ENCODE measurements at regions not wholly inside any gene's neighbourhood (a gene's known extent, or its start where the extent isn't known, plus 50 kb on each side); places are given as distances from the start of the nearest gene placed in this dataset.

- TF ChIP-seq CTCF (IDR thresholded peaks at IDR 0.05) = no peak
- DNase-seq = no peak
- Mint-ChIP-seq H3K4me3 (no peak overlapping the region), H3K27ac (no peak overlapping the region), H3K9me3 (peaks cover 6% of the 10 kb centered on the region), H3K4me1 (no peaks in the 10 kb centered on the region), H3K36me3 (ENCODE audit: low read depth) (no peaks in the 10 kb centered on the region), H3K27me3 (ENCODE audit: low read depth, poor library complexity) (no peaks in the 10 kb centered on the region)
Observed at GRCh38 chr6:120652506-120652905, 681.8 kb downstream of the TBC1D32 start.

GRCh38 chr6:120648713-120649112, 685.6 kb downstream of the TBC1D32 start:
- no peak for DNase-seq
- Mint-ChIP-seq H3K27ac (no peak overlapping the region), H3K4me3 (no peak overlapping the region), H3K27me3 (ENCODE audit: low read depth, poor library complexity) (no peaks in the 10 kb centered on the region), H3K9me3 (peaks cover 6% of the 10 kb centered on the region), H3K36me3 (ENCODE audit: low read depth) (no peaks in the 10 kb centered on the region), H3K4me1 (peaks cover 13% of the 10 kb centered on the region)
- no peak for TF ChIP-seq CTCF (IDR thresholded peaks at IDR 0.05)

GRCh38 chr6:120646101-120646500, 688.2 kb downstream of the TBC1D32 start:
- Mint-ChIP-seq H3K36me3 (ENCODE audit: low read depth) (no peaks in the 10 kb centered on the region), H3K9me3 (peaks cover 6% of the 10 kb centered on the region), H3K27ac (no peak overlapping the region), H3K4me1 (peaks cover 13% of the 10 kb centered on the region), H3K27me3 (ENCODE audit: low read depth, poor library complexity) (no peaks in the 10 kb centered on the region), H3K4me3 (no peak overlapping the region)
- DNase-seq = peak; percentile 4
- TF ChIP-seq CTCF (IDR thresholded peaks at IDR 0.05) = no peak

GRCh38 chr6:120632975-120633374, 701.3 kb downstream of the TBC1D32 start:
- H3K27me3 Mint-ChIP-seq (ENCODE audit: low read depth, poor library complexity) = peaks cover 4% of the 10 kb centered on the region

GRCh38 chr6:120627612-120628011, 706.7 kb downstream of the TBC1D32 start:
- Mint-ChIP-seq H3K4me1 (no peaks in the 10 kb centered on the region), H3K36me3 (ENCODE audit: low read depth) (no peaks in the 10 kb centered on the region), H3K9me3 (peaks cover 9% of the 10 kb centered on the region), H3K27me3 (ENCODE audit: low read depth, poor library complexity) (no peaks in the 10 kb centered on the region), H3K4me3 (no peak overlapping the region), H3K27ac (no peak overlapping the region)
- no peak for TF ChIP-seq CTCF (IDR thresholded peaks at IDR 0.05)
- DNase-seq = no peak

More at GRCh38 chr6:120632975-120633374, 701.3 kb downstream of the TBC1D32 start:
- TF ChIP-seq CTCF (IDR thresholded peaks at IDR 0.05) = no peak
- Mint-ChIP-seq H3K9me3 (peaks cover 4% of the 10 kb centered on the region), H3K36me3 (ENCODE audit: low read depth) (no peaks in the 10 kb centered on the region), H3K4me3 (no peak overlapping the region), H3K27ac (no peak overlapping the region), H3K4me1 (no peaks in the 10 kb centered on the region)
- DNase-seq = no peak

GRCh38 chr6:120622127-120622631, 712.1 kb downstream of the TBC1D32 start:
- Mint-ChIP-seq H3K36me3 (ENCODE audit: low read depth) (no peaks in the 10 kb centered on the region), H3K27me3 (ENCODE audit: low read depth, poor library complexity) (no peaks in the 10 kb centered on the region), H3K4me1 (no peaks in the 10 kb centered on the region), H3K4me3 (no peak overlapping the region), H3K27ac (no peak overlapping the region), H3K9me3 (no peaks in the 10 kb centered on the region)
- no peak for DNase-seq
- no peak for TF ChIP-seq CTCF (IDR thresholded peaks at IDR 0.05)
